ENCODE measurements at regions not wholly inside any gene's neighbourhood (a gene's known extent, or its start where the extent isn't known, plus 50 kb on each side); places are given as distances from the start of the nearest gene placed in this dataset.

DNA sequence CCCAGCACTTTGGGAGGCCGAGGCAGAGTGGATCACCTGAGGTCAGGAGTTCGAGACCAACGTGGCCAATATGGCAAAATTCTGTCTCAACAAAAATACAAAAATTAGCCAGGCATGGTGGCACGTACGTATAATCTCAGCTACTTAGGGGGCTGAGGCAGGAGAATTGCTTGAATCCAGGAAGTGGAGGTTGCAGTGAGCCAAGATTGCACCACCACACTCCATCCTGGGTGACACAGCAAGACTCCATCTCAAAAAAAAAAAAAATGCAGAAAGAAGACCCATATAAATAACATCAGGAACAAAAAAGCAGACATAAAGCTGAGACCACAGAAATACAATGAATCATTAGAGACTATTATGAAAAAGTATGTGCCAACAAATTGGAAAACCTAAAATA is 235.2 kb upstream of the VEPH1 start:
- DNase-seq (ENCODE audit: low read depth, low spot score): no peak

DNA sequence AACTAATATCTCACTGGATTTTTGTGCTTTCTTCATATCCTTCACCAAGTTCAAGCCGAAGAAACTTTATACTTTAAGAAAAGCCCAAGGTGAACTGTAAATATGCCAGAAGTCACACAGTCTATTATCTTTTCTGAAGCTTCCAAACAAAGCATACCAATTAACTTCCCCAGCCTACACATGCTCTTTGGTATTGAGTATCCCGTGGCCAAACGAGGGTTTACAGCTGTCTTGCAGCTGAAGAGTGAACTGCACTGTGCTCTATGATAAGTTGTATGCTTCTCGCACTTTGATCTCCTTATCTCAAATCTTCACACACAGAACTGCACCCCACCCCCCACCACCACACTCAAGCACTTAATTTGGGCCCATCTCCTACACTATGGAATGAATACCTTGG is 215.6 kb upstream of the VEPH1 start:
- no peak for DNase-seq (ENCODE audit: low read depth, low spot score)

DNA sequence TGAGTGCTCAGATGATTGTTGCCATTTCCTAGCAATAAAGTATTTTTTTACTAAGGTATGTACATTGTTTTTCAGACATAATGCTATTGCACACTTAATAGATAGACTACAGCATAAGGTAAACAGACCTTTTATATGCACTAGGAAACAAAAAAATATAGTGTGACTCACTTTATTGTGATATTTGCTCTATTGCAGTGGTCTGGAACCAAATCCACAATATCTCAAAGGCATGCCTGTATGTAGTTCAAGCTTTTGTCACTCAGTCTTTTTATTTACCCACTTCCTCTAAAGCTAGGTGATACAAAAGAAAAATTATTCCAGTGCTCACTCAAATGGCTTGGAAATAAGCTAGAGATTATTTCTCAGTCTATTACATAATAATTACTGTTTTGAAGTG is 209.9 kb upstream of the VEPH1 start:
- DNase-seq (ENCODE audit: low read depth, low spot score): no peak

- DNase-seq (ENCODE audit: low read depth, low spot score): no peak
These were observed 202.0 kb upstream of the VEPH1 start for GRCh38 chr3:157705258-157705657.

GRCh38 chr3:157700405-157700804 is 197.2 kb upstream of the VEPH1 start:
- DNase-seq (ENCODE audit: low read depth, low spot score): no peak

GRCh38 chr3:157695586-157695985 is 192.4 kb upstream of the VEPH1 start:
- DNase-seq (ENCODE audit: low read depth, low spot score): no peak

GRCh38 chr3:157695103-157695502 is 191.9 kb upstream of the VEPH1 start:
- no peak for DNase-seq (ENCODE audit: low read depth, low spot score)

GRCh38 chr3:157693762-157694161 is 190.5 kb upstream of the VEPH1 start:
- DNase-seq (ENCODE audit: low read depth, low spot score): no peak

DNA sequence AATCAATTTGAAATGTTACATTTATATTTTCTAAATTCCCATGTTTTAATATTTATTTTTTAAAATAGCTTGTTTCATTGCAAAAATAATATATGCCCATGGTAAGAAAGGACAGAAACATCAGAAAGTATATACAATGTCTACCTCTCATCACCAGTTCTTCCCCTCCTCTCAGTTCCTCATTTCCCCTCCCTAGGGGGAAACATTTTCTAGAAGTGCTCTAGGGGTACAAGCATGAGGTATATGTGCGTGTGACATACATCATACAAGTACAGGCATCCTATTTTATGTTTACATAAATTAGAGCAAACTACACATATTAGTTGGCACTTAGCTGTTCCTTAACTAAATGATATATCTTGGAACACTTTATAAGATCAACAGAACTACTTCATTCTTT is 189.3 kb upstream of the VEPH1 start:
- DNase-seq (ENCODE audit: low read depth, low spot score): no peak

- no peak for DNase-seq (ENCODE audit: low read depth, low spot score)
These were observed 180.5 kb upstream of the VEPH1 start for GRCh38 chr3:157683668-157684067.

GRCh38 chr3:157672061-157672460 is 168.8 kb upstream of the VEPH1 start:
- no peak for DNase-seq (ENCODE audit: low read depth, low spot score)

GRCh38 chr3:157671656-157672055 is 168.4 kb upstream of the VEPH1 start:
- no peak for DNase-seq (ENCODE audit: low read depth, low spot score)

GRCh38 chr3:157669416-157669815 is 166.2 kb upstream of the VEPH1 start:
- DNase-seq (ENCODE audit: low read depth, low spot score): no peak

DNA sequence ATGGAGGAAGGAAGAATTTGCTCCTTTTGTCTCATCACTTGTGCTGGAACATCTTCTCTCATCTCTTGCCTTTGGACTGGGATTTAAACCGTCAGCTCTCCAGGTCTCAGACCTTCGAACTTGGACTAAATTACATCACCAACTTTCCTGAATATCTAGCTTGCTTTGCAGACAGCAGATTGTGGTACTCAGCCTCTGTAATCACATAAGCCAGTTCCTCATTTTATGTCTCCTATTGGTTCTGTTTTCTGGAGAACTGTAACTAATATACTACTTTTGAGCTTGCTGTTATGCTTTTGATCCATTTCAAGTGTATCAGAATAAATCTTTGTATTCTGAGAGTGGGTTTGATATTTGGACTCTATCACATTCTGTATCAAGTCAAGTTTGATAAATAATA is 164.3 kb upstream of the VEPH1 start:
- no peak for DNase-seq (ENCODE audit: low read depth, low spot score)

- no peak for DNase-seq (ENCODE audit: low read depth, low spot score)
These were observed 159.0 kb upstream of the VEPH1 start for GRCh38 chr3:157662171-157662570.

DNA sequence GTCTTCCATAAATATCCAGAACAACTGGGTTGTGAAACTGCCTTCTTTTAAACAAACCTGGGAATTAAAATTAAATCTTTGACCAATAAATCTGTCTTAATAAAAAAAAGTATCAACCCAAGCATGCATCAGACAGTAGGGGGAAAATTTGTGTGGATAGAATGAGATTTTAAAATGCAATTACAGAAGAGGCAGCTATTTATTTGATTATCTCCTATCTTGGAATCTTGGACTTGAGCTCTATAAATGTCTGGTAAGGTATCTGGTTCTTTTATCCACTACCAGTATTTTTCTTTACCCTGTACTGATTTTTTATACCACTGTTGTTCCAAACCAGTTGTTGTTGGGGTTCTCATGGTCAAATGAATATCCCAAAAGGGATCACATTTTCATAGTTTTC is 157.6 kb upstream of the VEPH1 start:
- no peak for DNase-seq (ENCODE audit: low read depth, low spot score)

DNA sequence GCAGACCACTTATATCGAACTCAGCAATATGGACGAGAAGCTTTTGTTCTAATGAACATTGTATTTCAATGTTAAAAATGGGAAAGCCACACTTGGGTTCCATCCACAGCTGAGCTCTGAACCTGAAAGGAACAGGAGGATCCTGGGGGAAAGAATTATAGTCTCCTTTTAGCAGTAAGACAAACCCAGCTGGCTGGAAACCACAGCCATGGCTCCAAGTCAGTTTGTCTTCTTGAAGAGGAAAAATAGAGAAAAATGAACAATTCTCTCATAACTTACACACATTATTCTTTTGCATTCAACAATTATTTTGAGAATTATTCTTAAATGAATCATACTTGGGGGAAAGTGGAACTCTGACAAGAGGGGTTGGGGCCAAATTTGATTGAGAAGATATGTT is 149.2 kb upstream of the VEPH1 start:
- DNase-seq (ENCODE audit: low read depth, low spot score): no peak

DNA sequence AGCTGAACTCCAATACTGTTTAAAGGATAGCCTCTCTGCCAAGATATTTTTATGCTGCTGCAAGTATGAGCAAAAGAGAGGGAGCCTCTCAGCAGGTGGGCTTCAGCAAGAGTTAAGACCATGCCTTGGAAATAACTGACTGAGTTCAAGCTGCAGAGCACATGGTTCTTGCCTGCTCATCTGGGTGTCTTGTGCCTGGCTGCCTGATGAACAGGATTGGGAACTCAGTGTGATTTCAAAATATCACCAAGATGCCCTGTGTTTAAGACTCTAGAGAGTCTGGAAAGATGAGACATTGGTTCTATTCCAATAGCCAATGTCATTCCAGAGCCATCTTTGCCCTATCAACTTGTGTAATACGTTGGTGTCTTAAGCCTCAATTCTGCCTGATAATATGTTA is 147.5 kb upstream of the VEPH1 start:
- no peak for DNase-seq (ENCODE audit: low read depth, low spot score)

DNA sequence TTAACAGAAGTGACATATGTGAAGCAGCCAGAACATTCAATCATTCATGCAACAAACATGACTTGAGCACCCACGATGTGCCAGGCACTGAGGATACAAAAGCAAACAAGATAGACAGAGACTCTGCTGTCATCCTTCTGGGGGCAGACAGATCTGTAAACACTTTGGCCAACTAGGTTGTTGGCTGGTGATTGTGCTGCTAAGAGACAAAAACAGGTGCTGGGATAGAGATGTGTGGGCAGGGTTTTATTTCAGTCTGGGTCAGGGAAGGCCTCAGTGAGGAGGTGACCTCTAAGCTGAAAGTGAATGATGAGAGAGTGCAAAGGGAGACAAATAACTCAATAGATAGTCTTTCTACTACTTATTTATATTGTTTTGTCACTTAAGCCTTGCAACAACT is 147.0 kb upstream of the VEPH1 start:
- no peak for DNase-seq (ENCODE audit: low read depth, low spot score)

- no peak for DNase-seq (ENCODE audit: low read depth, low spot score)
These were observed 146.3 kb upstream of the VEPH1 start for GRCh38 chr3:157649511-157649910.

DNA sequence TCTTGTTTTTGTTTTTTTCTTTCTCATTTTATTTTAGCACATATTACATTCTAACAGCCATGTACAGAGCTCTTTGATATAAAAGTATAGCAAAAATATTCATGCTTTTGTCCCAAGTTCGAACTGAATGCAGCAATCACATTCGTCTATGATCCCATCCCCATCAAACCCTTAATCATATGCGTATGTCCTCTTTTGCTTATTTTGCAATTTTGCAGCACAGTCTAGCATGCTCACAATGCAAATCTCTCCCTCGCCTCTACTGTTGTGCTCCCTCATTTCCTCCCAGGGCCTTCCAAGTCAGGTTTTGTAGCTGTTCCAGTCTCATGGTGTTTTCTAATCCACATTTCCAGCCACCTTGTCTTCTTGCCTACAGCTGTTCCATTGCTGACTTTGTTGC is 144.6 kb upstream of the VEPH1 start:
- no peak for DNase-seq (ENCODE audit: low read depth, low spot score)

DNA sequence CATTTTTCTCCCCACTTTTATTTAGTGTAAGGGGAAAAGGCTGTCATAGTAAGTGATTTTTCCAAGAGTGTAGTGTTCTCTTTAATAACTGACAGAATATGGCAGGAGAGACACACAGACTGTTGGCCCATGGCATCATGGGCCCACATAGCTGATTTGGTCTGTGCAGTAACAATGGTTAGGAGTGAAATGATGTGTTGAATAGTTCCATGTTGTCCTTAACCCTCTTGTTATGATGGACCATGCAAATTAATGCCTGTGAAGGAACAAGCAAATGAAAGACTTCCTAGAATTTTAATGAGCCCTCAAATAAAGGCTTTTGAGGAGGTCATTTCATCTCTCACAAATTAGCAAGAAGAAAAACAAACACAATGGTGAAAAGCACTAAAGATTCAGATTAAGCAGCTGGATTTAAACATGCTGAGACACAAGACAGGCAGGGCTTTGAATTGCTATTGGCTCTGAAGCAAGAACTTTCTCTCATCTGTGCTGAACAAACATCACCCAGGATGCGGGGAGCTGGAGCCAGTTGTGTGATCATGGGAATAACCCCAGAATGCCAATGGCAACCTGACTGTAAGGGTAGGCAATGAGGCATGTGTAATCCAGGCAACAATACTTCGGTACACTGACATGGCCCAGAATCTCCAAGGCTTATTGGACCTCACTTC is 136.7 kb upstream of the VEPH1 start:
- no peak for DNase-seq (ENCODE audit: low read depth, low spot score)

GRCh38 chr3:157637866-157638265 is 134.7 kb upstream of the VEPH1 start:
- no peak for DNase-seq (ENCODE audit: low read depth, low spot score)

DNA sequence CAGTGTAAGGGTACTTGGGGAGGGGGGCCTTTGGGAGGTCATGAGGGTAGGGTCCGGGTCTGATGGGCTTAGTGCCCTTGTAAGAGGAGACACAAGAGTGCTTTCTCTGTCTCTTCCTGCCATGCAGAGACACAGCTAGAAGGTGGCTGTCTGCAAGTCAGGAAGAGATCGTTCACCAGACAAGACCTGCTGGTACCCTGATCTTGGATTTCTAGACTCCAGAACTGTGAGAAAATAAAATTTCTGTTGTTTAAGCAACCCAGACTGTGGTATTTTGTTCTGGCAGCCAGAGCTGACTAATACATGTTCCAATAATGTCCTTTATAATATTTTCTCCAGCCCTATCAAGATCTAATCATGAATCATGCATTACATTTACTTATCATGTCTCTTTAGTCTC is 130.0 kb upstream of the VEPH1 start:
- DNase-seq (ENCODE audit: low read depth, low spot score): no peak

All from activated CD4-positive, CD25-positive, alpha-beta regulatory T cell treated with anti-CD3 and anti-CD28 coated beads, Interleukin-2, amount 50 U/mL, for 16 hours (primary cell).